Esophagus squamous epithelium (tissue), 5 donors: ENCODE measurements at regions not wholly inside any gene's neighbourhood (a gene's known extent, or its start where the extent isn't known, plus 50 kb on each side); places are given as distances from the start of the nearest gene placed in this dataset.

Experiments used
- DNase-seq: peaks from one replicate; lab custom pipeline; 2025; lab: John Stamatoyannopoulos, UW
- H3K27ac ChIP-seq, 4 donors: fragments of 200-600 bp; sonication (generic); one replicate each; pipeline ENCODE4 v1.5.1; 2016 to 2019; ENCODE audit warnings: mild to moderate bottlenecking in 1 of 4
- H3K27me3 ChIP-seq, 4 donors: fragments of 200-600 bp; sonication (generic); 1 replicate in 3 of 4; 2 replicates in 1 of 4; pipeline versions ENCODE4 v1.5.1 to v1.6.0; 2017 to 2021; ENCODE audit warnings: antibody characterized with exemption in 1 of 4
- H3K36me3 ChIP-seq, 3 donors: fragments of 200-600 bp; sonication (generic); one replicate each; pipeline ENCODE4 v1.5.1; 2016 to 2019
- H3K4me1 ChIP-seq, 3 donors: fragments of 200-600 bp; sonication (generic); one replicate each; pipeline ENCODE4 v1.5.1; 2017 to 2019
- H3K4me3 ChIP-seq, 4 donors: fragments of 200-600 bp; sonication (generic); 1 replicate in 3 of 4; 2 replicates in 1 of 4; pipeline ENCODE4 v1.5.1; 2016 to 2019; ENCODE audit warnings: mild to moderate bottlenecking in 2 of 4, moderate library complexity in 1 of 4
- H3K9me3 ChIP-seq, 3 donors: fragments of 200-600 bp; sonication (generic); one replicate each; pipeline ENCODE4 v1.5.1; 2016 to 2019
- CTCF ChIP-seq, 6 experiments: fragments of 450-650 bp in 4 of 6; fragments of 200-600 bp in 2 of 6; sonication (generic) in 2 of 6; IDR thresholded peaks; one replicate each; pipeline ENCODE4 v1.5.1; 2016 to 2019; ENCODE audit warnings: antibody characterized with exemption in 6 of 6, mild to moderate bottlenecking in 4 of 6, moderate library complexity in 4 of 6
- POLR2A ChIP-seq, 4 donors: fragments of 450-650 bp; IDR thresholded peaks; one replicate each; pipeline ENCODE4 v1.6.1; 2017; ENCODE audit warnings: antibody characterized with exemption in 4 of 4, mild to moderate bottlenecking in 4 of 4, moderate library complexity in 3 of 4
- WGBS, 2 donors: methylation state at CpG; one replicate each; pipeline ENCODE4 v1.1.5; 2018; 5-methylcytosine and 5-hydroxymethylcytosine counted together
- intact Hi-C: fragments of 100-400 bp; cut with DNase I; formaldehyde crosslinking; loops from one replicate; pipeline ENCODE4 v1.15.0; 2022
- donor health status: DM: yes; HTN: yes; CAD: no.

GRCh38 chr1:168474322-168474721 lies 69.5 kb downstream of the XCL2 start:
- H3K9me3 ChIP-seq = no peaks in the 10 kb centered on the region
- H3K4me3 ChIP-seq = no peak overlapping the region
- TF ChIP-seq CTCF (IDR thresholded peaks at IDR 0.05) = no peak
- no peak for TF ChIP-seq POLR2A (IDR thresholded peaks at IDR 0.05)
- peaks cover 7 to 22% (median 19%) of the 10 kb centered on the region in 3 donors for H3K4me1 ChIP-seq
- H3K36me3 ChIP-seq = no peaks in the 10 kb centered on the region
- intact Hi-C loops = no loop called here
- H3K27me3 ChIP-seq = no peaks in the 10 kb centered on the region
- 71 to 100% methylated on average over 1 of the region's 1 CpG for WGBS, 2 donors
- DNase-seq = no peak
- H3K27ac ChIP-seq = no peak overlapping the region

- Histone ChIP-seq H3K36me3 (no peaks in the 10 kb centered on the region), H3K27me3 (no peaks in the 10 kb centered on the region), H3K4me3 (no peak overlapping the region), H3K9me3 (no peaks in the 10 kb centered on the region), H3K27ac (no peak overlapping the region), H3K4me1 (peaks cover 7 to 31% (median 22%) of the 10 kb centered on the region in 3 donors)
- TF ChIP-seq POLR2A (IDR thresholded peaks at IDR 0.05) = no peak
- no peak for TF ChIP-seq CTCF (IDR thresholded peaks at IDR 0.05)
- DNase-seq = no peak
- intact Hi-C loops = no loop called here
Measured at GRCh38 chr1:168473126-168473525, 70.7 kb downstream of the XCL2 start.

- TF ChIP-seq POLR2A (IDR thresholded peaks at IDR 0.05) (no peak), CTCF (IDR thresholded peaks at IDR 0.05) (no peak)
- H3K27ac ChIP-seq = no peak overlapping the region
- no peak overlapping the region for H3K4me3 ChIP-seq
- WGBS, 2 donors = 70 to 83% methylated on average over 2 of the region's 2 CpGs
- no peaks in the 10 kb centered on the region for H3K36me3 ChIP-seq
- H3K4me1 ChIP-seq = peaks cover 7 to 40% (median 27%) of the 10 kb centered on the region in 3 donors
- DNase-seq = no peak
- H3K27me3 ChIP-seq = no peaks in the 10 kb centered on the region
- H3K9me3 ChIP-seq = no peaks in the 10 kb centered on the region
- intact Hi-C loops = no loop called here
Measured at GRCh38 chr1:168472223-168472622, 71.6 kb downstream of the XCL2 start.

- intact Hi-C loops = no loop called here
- no peaks in the 10 kb centered on the region for H3K36me3 ChIP-seq
- H3K4me3 ChIP-seq = no peak overlapping the region
- WGBS, 2 donors = 29 to 44% methylated on average over 1 of the region's 1 CpG
- H3K4me1 ChIP-seq = peaks cover 7 to 52% (median 36%) of the 10 kb centered on the region in 3 donors
- H3K27me3 ChIP-seq = no peaks in the 10 kb centered on the region
- H3K9me3 ChIP-seq = no peaks in the 10 kb centered on the region
- no peak for DNase-seq
- H3K27ac ChIP-seq = peak overlapping the region in 3 of 4 donors; percentile 30 to 53 (median 53)
- TF ChIP-seq POLR2A (IDR thresholded peaks at IDR 0.05) (no peak), CTCF (IDR thresholded peaks at IDR 0.05) (peak in 1 of 6 experiments; percentile 5)
Measured at GRCh38 chr1:168470901-168471431, 72.8 kb downstream of the XCL2 start.

- no peak for DNase-seq
- TF ChIP-seq CTCF (IDR thresholded peaks at IDR 0.05) (no peak), POLR2A (IDR thresholded peaks at IDR 0.05) (no peak)
- 4 to 8% methylated on average over 6 of the region's 6 CpGs for WGBS, 2 donors
Measured at GRCh38 chr1:168469690-168470089, 74.1 kb downstream of the XCL2 start.

More at GRCh38 chr1:168469690-168470089, 74.1 kb downstream of the XCL2 start:
- H3K27ac ChIP-seq = peak overlapping the region in 3 of 4 donors; percentile 16 to 53 (median 25)
- no peaks in the 10 kb centered on the region for H3K9me3 ChIP-seq
- H3K4me3 ChIP-seq = no peak overlapping the region
- no peaks in the 10 kb centered on the region for H3K36me3 ChIP-seq
- intact Hi-C loops = no loop called here
- H3K27me3 ChIP-seq = no peaks in the 10 kb centered on the region
- peaks cover 7 to 54% (median 37%) of the 10 kb centered on the region in 3 donors for H3K4me1 ChIP-seq
